ENCODE measurements at regions not wholly inside any gene's neighbourhood (a gene's known extent, or its start where the extent isn't known, plus 50 kb on each side); places are given as distances from the start of the nearest gene placed in this dataset.

- 70 to 79% methylated on average over 5 of the region's 5 CpGs for WGBS, 2 donors (ENCODE audit: low coverage in 1 of 2)
Observed at GRCh38 chr5:165014439-165014838, 1509.0 kb downstream of the MAT2B start.

DNA sequence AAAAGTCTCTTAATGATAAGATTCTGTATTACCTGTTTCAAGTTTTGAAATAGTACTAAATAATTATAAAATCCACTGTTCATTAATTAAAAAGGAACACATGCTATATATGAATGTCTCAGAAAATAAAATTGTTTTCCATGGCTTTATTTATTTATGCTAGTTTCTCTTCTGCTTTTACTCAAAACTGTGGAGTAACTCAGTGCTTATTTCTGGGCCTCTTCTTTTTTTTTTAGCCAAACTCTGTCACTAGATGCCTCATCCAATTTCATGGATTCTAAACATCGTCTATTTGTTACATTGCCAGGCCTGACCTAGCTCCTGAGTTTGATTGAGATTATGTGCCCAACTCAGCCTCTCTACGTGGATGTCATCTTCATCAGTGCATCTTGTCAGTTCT lies 1509.7 kb downstream of the MAT2B start:
- no peaks in the 10 kb centered on the region for H3K9me3 ChIP-seq
- no peak for DNase-seq
- intact Hi-C loops (cut with DNase I; ENCODE audit: low total_unique reads) (no loop called here), in situ Hi-C loops (cut with MboI; ENCODE audit: low pct_ligation_motif_present in 1 of 4, low pct_unique_long_range_greater_than_20kb in 1 of 4, low sequenced_read_pairs in 3 of 4) (no loop called here)
- no peak overlapping the region for H3K4me3 ChIP-seq
- H3K36me3 ChIP-seq = no peaks in the 10 kb centered on the region
- H3K4me1 ChIP-seq = no peaks in the 10 kb centered on the region
- 50 to 62% methylated on average over 2 of the region's 2 CpGs for WGBS, 2 donors (ENCODE audit: low coverage in 1 of 2)
- no peaks in the 10 kb centered on the region for H3K27me3 ChIP-seq
- no peak for TF ChIP-seq POLR2AphosphoS5 (IDR thresholded peaks at IDR 0.05)
- no peak for TF ChIP-seq EP300 (IDR thresholded peaks at IDR 0.05; ENCODE audit: low read depth)
- no peak overlapping the region for H3K27ac ChIP-seq

More at GRCh38 chr5:165014439-165014838, 1509.0 kb downstream of the MAT2B start:
- H3K27ac ChIP-seq = no peak overlapping the region
- intact Hi-C loops (cut with DNase I; ENCODE audit: low total_unique reads) = no loop called here
- DNase-seq = no peak
- H3K9me3 ChIP-seq = no peaks in the 10 kb centered on the region
- in situ Hi-C loops (cut with MboI; ENCODE audit: low pct_ligation_motif_present in 1 of 4, low pct_unique_long_range_greater_than_20kb in 1 of 4, low sequenced_read_pairs in 3 of 4) = no loop called here
- TF ChIP-seq POLR2A (IDR thresholded peaks at IDR 0.05) = no peak
- TF ChIP-seq CTCF (IDR thresholded peaks at IDR 0.05) = no peak
- no peak for TF ChIP-seq POLR2AphosphoS5 (IDR thresholded peaks at IDR 0.05)
- TF ChIP-seq EP300 (IDR thresholded peaks at IDR 0.05; ENCODE audit: low read depth) = no peak
- no peaks in the 10 kb centered on the region for H3K36me3 ChIP-seq
- H3K27me3 ChIP-seq = no peaks in the 10 kb centered on the region
- H3K4me3 ChIP-seq = no peak overlapping the region
- no peaks in the 10 kb centered on the region for H3K4me1 ChIP-seq

- no peak for DNase-seq
- H3K4me3 ChIP-seq = no peak overlapping the region
- no peaks in the 10 kb centered on the region for H3K27me3 ChIP-seq
- H3K27ac ChIP-seq = no peak overlapping the region
- TF ChIP-seq CTCF (IDR thresholded peaks at IDR 0.05) (no peak), POLR2AphosphoS5 (IDR thresholded peaks at IDR 0.05) (no peak), EP300 (IDR thresholded peaks at IDR 0.05; ENCODE audit: low read depth) (no peak), POLR2A (IDR thresholded peaks at IDR 0.05) (no peak)
- H3K4me1 ChIP-seq = no peaks in the 10 kb centered on the region
- WGBS, 2 donors (ENCODE audit: low coverage in 1 of 2) = 41 to 57% methylated on average over 4 of the region's 4 CpGs
- no peaks in the 10 kb centered on the region for H3K9me3 ChIP-seq
- intact Hi-C loops (cut with DNase I; ENCODE audit: low total_unique reads) (no loop called here), in situ Hi-C loops (cut with MboI; ENCODE audit: low pct_ligation_motif_present in 1 of 4, low pct_unique_long_range_greater_than_20kb in 1 of 4, low sequenced_read_pairs in 3 of 4) (no loop called here)
- H3K36me3 ChIP-seq = no peaks in the 10 kb centered on the region
Observed at GRCh38 chr5:165015547-165015946, 1510.1 kb downstream of the MAT2B start.

DNA sequence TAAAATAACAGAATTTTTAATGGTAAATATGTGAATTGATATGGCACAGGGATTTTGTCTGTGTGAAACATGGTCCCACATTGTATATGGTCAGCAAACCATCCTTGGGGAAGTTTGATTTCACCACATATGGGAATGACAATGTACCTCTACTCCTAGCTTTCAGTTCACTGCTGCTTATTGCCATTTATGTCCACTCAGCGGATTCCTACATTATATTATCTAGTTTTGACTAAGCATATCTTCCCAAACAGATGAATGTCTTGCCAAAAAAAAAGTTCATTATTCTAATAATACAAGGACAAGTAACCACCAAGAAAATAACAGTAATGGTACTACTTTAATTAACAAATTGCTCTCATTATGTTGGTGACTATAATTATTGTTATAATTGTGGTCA lies 1521.6 kb downstream of the MAT2B start:
- intact Hi-C loops (cut with DNase I; ENCODE audit: low total_unique reads) (no loop called here), in situ Hi-C loops (cut with MboI; ENCODE audit: low pct_ligation_motif_present in 1 of 4, low pct_unique_long_range_greater_than_20kb in 1 of 4, low sequenced_read_pairs in 3 of 4) (no loop called here)
- H3K4me3 ChIP-seq = no peak overlapping the region
- H3K27ac ChIP-seq = no peak overlapping the region
- no peaks in the 10 kb centered on the region for H3K36me3 ChIP-seq
- DNase-seq = no peak
- H3K9me3 ChIP-seq = no peaks in the 10 kb centered on the region
- no peaks in the 10 kb centered on the region for H3K4me1 ChIP-seq
- 78 to 80% methylated on average over 1 of the region's 1 CpG for WGBS, 2 donors (ENCODE audit: low coverage in 1 of 2)
- TF ChIP-seq EP300 (IDR thresholded peaks at IDR 0.05; ENCODE audit: low read depth) (no peak), POLR2AphosphoS5 (IDR thresholded peaks at IDR 0.05) (no peak), CTCF (IDR thresholded peaks at IDR 0.05) (no peak), POLR2A (IDR thresholded peaks at IDR 0.05) (no peak)
- no peaks in the 10 kb centered on the region for H3K27me3 ChIP-seq

DNA sequence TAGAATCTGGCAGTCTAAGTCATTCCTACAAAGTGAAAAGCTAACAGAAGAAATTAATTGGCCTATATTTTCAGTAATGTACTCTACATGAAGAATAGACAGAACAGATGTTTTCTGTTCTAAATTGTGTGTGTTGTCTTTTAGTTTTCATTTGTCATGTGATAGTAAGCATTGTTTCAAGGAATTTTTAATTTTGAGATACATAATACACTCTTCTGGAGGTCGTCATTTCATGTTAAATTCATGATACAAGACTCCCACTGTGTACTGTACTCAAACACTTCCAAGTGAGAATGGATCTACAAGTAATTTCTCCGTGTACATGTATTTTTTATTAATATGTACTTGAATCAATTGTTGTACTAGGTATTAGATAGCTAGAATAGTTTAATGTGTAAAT lies 1522.9 kb downstream of the MAT2B start:
- intact Hi-C loops (cut with DNase I; ENCODE audit: low total_unique reads) (no loop called here), in situ Hi-C loops (cut with MboI; ENCODE audit: low pct_ligation_motif_present in 1 of 4, low pct_unique_long_range_greater_than_20kb in 1 of 4, low sequenced_read_pairs in 3 of 4) (no loop called here)
- H3K9me3 ChIP-seq = no peaks in the 10 kb centered on the region
- no peak for DNase-seq
- H3K27me3 ChIP-seq = no peaks in the 10 kb centered on the region
- H3K27ac ChIP-seq = no peak overlapping the region
- no peak for TF ChIP-seq POLR2A (IDR thresholded peaks at IDR 0.05)
- no peak for TF ChIP-seq EP300 (IDR thresholded peaks at IDR 0.05; ENCODE audit: low read depth)
- no peak for TF ChIP-seq POLR2AphosphoS5 (IDR thresholded peaks at IDR 0.05)
- TF ChIP-seq CTCF (IDR thresholded peaks at IDR 0.05) = no peak
- no peaks in the 10 kb centered on the region for H3K4me1 ChIP-seq
- 38 to 46% methylated on average over 2 of the region's 2 CpGs for WGBS, 2 donors (ENCODE audit: low coverage in 1 of 2)
- H3K36me3 ChIP-seq = no peaks in the 10 kb centered on the region
- H3K4me3 ChIP-seq = no peak overlapping the region

Data from transverse colon (tissue), 4 donors.